ENCODE measurements at regions not wholly inside any gene's neighbourhood (a gene's known extent, or its start where the extent isn't known, plus 50 kb on each side); places are given as distances from the start of the nearest gene placed in this dataset.
"Not testable (repeated sequence)": the region's sequence is repeated elsewhere in the genome, so short reads cannot be mapped to it uniquely, and the experiment has no call there.

DNA sequence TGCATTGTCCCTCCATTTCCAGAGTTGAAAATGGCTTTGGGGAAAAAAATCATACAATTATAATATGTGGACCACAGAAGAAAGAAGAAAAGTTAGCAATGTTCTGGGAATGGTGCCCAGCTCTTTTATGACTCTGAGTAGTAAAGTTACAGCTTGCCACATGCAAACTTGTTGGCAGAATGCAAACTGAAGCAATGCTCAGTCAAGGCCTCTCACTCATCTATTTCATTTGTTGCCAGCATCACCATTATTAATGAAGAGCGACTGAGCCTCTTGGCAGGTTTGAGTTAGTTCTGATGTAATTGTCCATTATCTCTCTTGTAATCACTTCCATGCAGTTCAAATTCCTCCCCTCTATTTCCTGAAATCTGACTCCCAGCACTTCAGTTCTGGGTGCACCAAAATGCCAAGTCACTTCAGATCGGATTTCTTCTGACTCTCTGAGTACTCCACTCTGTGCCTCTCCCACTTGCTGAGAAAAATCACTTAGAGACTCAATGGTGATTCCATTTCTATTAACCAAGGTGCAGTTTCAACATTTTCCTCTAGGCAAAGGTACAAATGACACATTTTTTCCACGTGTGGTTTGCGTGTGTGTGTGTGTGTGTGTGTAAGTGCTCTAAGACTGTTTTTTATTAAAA lies 154.4 kb upstream of the STMND1 start:
- no peak for DNase-seq

DNA sequence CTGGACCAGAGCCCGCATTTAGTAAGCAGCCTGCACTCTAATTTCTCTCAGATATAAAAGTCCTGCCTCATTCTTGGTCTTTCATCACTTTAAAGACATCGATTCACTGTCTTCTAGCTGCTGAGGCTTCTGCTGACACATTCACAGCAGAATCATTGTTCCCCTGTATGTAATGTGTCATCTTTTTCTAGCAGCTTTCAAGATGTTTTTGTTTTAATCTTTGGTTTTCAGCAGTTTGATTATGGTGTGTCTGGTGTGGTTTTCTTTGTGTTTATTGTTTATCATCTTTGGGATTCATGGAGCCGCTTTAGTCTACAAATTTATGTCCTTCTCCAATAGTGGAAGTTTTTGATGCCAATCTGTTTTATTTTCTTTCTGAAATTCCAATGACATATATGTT lies 157.3 kb upstream of the STMND1 start:
- no peak for DNase-seq

DNA sequence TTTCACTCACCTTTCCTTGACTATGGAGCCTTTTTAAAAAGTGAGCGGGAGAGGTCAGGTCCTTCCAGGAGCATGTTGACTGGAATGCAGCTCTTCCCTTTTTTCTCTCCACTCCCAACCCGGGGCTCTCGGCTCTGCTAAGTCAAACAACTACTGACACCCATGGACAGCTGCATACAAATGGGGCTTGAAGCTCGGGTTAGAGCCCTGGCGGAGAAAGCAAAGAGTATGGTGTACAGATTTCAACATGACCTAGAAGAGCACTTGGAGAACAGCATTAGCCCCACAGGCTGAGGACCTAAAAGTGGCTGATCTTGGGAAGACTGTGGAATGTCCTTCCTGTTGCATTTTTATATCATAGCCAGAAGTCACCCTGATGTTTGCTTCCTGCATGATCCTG lies 162.0 kb upstream of the STMND1 start:
- no peak for DNase-seq

DNA sequence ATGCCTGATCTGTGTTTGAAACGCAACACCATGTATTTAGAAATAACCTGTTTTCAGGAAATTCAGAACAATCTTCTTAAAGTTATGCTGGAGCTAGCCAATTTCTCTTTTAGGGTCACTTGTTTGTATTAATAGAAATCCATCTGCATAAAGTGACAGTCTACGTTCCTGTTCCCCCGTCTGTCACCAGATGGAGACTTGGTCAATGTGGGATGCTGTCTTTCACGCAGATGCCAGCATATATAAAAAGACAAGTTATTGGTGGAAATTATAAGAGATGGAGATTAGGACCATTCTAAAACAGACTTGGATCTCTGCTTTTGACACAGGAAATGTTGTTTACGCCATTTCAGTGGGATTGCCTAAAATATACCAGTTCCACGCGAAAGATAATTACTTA lies 162.5 kb upstream of the STMND1 start:
- no peak for DNase-seq

DNA sequence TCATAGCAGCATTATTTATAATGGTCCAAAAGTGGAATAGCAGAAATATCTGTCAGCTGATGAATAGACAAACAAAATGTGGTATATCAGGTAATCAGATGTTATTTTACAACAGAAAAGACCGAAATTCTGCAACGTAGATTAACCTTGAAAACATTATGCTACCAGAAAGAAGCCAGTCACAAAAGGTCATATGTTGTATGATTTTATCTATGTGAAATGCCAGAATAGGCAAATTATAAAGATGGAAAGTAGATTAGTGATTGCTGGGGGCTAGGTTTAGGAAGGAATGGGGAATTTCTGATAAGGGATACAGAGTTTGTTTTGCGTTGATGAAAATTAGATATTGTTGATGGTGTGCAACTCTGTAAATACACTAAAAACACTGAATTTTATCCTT lies 165.0 kb upstream of the STMND1 start:
- DNase-seq = no peak

DNA sequence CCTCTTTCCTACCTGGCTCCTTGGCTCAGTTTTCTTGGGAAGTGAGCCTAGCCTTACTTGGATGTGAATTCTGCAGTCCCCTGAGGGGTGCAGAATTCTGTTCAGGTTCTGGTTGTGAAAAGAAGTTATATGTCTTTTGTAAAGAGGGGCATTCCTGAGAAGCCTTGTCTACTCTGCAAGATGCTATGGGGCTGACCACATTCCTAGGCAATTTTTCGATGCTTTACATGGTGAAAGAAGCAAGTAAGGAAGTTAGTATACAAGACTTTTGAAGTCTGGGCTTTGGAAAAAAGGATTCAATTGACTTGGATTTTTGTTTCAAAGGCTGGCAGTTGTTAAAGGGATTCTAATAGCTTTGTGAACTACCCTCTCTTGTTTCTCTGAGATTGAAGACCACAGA lies 167.9 kb upstream of the STMND1 start:
- DNase-seq = no peak

DNA sequence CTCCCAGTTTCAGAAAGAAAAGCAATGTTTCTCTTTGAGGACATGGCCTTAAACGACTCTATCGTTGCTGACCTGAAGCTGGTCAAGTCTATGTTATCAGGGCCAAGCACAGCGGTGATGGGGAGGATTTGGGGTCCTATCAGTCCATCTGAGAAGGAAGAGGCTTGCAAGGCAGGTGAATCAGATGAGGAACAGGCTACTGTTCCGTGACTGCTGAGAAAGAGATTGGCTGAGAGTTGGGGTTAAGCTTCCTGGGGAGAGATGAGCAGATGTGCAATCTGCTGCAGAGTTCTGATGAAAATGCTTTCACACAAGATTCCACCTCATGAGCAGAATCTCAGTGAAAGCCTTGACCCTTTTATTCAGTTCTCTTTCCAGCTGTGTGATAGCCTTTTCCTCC lies 168.3 kb upstream of the STMND1 start:
- no peak for DNase-seq

DNA sequence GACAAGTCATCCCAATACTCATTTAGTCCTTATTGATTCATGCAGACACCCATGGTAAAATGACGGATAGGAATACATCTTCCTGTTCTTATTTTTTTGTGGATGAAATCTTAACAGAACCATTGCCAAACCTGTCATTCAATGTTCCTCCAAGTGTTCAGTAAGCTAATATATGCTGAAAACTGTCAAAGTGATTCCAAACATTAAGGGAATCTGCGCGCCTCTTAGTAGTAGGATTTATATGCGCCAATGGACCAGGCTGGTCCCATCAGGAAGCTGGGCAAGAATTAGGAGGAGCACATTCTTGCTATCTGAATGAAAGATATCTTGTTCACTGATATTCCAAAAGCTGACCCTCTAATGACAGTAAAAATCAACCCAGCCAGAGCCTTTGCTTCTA lies 168.9 kb upstream of the STMND1 start:
- DNase-seq = no peak

DNA sequence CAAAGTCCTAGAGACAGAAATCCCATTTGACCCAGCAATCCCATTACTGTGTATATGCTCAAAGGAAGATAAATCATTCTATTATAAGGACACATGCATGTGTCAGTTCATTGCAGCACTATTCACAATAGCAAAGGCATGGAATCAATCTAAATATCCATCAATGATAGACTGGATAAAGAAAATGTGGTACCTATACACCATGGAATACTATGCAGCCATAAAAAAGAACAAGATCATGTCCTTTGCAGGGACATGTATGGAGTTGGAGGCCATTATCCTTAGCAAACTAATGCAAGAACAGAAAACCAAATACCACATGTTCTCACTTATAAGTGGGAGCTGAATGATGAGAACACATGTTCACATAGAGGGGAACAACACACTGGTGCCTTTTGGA lies 169.8 kb upstream of the ATXN1 start:
- not testable (repeated sequence) for DNase-seq

DNA sequence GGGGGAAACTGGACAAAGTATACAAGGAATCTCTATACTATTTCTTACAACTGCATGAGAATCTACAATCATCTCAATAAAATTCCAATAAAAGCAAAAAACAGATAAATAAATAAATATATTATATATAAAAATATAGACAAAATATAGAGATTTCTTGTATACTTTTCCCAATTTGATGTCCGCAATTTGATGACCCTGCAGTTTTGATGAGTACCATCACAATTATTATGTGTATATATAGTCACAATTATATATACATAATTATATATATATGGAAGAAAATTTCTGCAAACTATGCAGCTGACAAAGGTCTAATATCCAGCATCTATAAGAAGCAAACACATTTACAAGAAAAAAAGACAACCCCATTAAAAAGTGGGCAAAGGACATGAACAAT lies 169.2 kb upstream of the ATXN1 start:
- DNase-seq = no peak

DNA sequence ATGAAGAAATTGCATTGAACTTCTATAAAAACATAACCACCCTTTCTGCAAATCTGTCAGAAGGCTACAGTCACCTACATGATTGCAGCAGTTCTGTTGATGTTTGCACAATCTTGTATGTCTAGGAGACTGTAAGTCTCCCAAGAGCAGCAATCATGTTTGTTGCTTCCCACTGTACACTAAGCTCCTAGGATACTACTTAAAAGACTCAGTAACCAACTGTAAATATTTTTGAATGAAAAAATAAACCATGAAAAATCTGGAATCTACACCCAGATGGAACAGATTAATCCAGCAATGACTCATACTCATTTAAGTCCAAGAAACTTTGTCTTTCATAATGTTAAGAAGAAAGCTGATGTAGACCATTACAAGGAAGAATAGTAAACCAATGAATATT lies 168.5 kb upstream of the ATXN1 start:
- DNase-seq = no peak

DNA sequence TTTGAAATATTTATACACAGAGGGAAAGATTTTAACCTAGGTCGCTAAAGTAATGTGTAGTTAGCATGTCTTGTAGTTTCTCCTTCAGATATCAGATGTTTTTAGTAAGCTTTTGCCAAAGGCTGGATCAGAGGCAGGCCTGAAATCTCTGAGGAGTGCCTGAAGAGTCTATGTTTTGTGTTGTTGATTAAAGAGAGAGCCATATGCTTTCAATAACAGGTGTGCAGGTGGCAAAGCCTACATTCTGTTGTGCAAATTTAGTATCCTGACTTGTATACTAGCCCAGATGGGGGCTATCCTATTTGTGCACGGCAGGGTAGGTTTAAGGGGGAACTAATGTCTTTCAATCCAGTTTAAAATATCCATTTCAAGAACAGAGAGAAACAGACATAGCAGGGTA lies 167.1 kb upstream of the ATXN1 start:
- DNase-seq = no peak

DNA sequence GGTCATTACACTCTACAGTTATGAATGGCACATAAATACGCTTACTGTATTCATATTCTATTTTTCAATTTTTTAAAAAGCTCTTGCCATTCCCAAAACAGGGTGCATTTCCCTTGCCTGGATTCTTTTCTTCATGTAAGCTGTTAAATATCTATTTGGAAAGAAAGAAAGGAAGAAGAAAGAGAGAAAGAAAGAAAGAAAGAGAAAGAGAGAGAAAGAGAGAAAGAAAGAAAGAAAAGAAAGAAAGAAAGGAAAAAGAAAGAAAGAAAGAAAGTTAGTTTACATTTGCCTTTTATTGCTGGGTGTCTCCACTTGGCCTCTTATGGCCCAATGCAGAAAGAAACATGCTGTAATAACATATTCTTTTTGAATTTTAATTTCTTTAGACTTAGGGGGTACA lies 165.9 kb upstream of the ATXN1 start:
- no peak for DNase-seq

DNA sequence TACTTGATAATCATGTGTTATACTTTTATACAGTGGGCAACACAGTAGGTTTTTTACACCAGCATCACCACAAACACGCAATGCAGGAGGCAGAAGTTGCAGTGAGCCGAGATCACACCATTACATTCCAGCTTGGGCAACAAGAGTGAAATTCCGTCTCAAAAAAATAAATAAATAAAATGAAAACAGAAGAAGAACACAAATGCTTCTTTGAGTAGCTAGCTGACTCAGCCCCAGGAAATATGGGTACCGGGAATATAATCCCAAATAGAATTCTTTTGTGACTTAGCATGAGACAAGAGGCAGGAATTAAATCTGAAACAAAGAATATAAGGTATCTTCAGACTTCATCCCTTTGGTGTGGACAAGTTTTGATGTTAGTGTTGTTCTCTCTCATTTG lies 164.2 kb upstream of the ATXN1 start:
- no peak for DNase-seq

DNA sequence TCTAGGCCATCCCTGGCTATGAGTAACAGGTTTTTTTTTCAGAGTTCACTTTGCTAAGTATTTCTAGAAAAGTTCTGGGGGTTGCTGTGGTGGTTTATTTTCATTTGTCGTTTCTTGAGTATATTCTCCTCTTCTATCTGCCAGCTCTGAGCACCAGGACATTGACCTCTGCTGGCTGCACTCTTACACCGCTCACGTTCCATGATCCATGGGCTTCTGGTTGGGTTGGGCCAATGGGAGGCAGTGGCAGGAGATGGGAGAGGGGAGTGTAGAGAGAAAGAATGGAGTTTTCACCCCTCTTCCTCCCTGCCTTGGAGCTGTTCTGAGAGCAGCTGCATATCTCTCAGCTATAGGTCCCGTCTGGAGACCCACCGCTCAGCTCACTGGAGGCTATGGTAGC lies 161.0 kb upstream of the ATXN1 start:
- DNase-seq = no peak

DNA sequence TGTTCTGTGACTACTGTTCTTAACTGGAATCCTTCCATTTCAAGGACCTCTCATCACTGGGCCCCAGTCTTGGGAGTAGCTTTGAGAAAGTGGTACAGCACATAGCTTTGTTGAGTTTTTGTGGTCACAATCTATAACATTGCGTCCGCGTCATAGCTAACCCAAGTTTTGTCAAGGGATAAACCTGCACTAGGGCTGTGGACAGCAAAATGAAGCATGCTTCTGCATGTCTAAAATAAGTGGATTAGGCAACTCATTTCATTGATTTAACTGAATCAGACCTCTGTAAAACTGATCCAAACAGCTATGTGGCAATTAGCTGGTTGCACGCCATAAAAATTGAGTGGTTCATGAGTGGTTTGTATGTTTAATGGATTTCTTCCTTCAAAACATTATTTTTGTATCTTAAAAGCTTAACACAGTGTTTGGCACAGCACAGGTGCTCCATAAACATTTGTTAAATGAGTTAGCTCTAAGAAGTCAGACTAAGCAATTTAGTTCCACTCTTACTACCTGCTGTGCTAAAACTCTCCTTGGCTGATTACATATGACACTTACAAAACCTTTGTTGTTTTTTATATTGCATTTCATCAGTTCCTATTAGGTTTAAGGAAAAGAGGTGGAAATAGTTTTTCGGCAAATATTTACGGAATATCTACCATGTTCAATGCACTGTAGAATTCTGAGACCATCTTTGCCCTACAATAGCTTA lies 160.3 kb upstream of the ATXN1 start:
- DNase-seq = no peak

DNA sequence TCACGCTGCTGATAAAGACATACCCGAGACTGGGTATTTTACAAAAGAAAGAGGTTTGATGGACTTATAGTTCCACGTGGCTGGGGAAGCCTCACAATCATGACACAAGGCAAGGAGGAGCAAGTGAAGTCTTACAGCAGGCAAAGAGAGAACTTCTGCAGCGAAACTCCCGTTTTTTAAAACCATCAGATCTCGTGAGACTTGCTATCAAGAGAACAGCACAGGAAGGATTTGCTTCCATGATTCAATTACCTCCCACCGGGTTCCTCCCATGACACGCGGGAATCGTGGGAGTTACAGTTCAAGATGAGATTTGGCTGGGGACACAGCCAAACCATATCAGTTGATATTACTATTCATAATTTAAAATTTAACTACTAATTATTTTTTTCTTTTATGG lies 157.3 kb upstream of the ATXN1 start:
- DNase-seq = no peak

DNA sequence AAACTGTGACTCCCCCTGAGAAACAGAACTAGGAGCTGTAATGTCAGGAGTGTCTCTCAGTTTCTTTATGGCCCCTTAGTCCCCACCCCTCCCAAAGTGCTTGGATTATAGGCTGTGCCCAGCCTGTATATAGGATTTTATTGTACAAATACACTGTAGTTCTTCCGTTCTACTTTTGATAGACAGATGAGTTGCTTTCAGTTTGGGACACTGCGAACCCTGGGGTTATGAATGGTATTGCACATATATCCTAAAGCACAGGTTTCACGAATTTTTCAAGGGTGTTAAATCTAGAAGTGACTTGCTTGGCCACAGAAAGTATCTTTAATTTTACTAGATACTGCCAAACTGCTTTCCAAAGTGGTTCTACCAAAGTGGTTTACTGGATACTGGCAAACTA lies 152.9 kb upstream of the ATXN1 start:
- DNase-seq = no peak

DNA sequence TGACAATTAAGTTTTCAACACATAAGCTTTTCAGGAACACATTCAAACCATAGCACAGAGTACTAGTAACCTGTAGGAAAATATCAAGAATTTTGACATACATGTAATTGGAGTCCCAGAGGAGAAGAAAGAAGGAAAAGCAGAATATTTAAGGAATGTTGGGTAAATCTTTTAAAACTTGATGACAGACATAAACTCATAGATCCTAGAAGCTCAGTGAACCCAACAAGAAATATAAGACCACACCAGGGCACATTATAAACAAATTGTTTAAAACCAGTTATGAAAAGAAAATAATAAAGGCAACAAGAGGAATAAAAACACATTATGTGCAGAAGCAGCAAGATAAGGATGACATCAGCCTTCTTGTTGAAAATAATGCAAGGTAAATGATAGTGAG lies 151.5 kb upstream of the ATXN1 start:
- no peak for DNase-seq

DNA sequence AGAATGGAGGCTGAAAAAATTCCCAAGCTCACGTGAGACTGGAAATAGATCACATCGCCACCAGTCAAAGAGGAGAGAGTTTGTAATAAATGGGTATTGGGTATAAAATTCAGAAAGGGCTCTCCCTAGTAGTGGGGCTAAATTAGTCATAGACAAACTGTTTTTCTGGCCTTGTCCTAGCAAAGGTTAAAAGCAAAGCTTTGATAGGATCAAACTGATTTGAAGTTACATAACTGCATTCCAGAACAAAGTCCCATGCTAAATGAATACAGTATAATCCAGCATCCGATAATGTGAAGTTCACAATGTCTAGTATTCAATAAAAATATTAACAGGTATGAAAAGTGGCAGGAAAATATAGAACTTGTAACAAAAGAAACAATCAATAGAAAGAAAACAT lies 149.8 kb upstream of the ATXN1 start:
- no peak for DNase-seq

DNA sequence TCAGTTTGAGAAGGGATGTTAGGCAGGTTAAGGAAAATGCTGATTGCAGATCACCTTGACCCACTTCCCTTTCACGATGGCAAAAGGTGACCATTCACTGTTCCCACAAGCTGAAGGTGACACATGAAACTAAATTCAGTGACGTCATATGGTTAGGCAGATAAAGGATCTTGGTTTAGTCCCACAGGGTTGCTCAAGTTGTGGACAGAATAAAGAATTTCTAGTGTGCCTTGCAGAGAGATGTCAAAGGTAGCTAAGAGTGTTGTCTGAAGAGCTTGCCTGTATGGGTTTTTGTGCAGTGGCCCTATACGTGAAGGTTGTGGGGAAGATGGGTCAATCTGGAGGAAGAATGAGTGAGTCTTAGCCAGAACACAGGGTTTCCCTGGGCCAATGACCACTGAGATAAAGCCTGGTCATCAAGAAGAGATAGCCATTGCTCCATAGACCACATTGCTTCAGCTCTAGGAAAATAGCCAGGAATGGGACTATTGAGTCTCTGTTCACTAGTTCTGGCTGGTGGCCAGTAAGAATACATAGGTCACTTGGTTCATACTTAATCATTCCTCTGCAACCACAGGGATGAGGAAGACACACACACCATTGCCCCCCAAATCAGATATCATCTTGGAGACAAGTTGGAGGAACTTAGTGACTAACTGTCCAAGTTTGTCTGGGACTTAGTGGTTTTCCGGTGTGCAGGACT lies 148.5 kb upstream of the ATXN1 start:
- no peak for DNase-seq

DNA sequence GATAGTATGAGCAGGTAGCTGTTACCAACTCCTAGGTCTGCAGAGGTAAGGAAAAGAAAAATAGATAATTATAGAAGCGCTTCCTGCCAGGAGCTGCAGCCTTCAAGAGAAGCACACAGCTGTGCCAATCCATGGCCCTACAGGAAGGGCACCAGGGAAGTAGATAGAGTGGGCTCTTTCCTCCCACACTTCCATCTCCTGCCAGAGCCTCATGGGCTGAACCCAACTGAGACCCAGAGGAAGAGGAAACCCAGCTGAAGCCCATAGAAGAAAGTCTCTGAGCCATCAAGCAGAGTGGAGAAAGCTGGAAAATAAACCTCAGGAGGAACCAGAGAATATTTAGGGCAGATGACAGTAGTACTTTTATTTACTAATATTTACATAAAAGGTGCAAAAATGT lies 146.7 kb upstream of the ATXN1 start:
- no peak for DNase-seq

DNA sequence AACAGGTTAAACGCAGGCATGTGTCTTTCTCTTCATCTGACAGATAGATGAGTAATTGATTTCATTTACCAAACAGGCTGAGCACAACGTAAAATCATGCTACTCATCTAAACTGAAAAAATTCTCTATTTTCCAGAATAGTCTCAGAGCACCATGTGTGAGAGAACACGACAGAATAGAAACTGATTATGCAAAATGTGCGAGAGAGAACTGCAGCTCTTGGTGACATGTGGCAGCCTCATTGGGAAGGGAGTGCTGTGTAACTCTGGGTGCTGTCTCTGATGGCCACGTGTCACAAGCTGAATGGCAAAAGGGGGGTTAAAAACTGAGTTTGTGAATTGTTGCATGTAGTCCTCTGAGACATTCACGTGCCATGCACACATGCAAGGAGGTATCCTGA lies 143.7 kb upstream of the ATXN1 start:
- DNase-seq = no peak

DNA sequence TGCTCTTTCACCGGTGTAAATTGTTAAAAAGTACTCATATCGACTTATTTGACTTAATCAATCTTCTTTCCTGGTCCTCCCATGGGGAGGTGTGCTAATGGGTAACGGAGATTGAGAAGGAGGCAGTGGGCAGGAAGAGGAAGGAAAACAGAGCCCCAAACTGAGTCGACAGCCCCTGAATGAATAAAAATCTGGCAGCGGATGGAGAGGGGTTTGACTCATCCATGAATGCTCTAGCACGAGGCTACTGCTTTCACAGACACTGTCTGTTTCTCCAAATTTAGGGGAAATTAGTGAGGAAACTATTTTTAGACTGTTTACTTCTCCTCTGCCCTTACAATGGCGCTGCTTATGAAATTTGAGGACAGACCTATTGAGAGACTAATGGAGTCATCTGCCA lies 142.2 kb upstream of the ATXN1 start:
- no peak for DNase-seq

DNA sequence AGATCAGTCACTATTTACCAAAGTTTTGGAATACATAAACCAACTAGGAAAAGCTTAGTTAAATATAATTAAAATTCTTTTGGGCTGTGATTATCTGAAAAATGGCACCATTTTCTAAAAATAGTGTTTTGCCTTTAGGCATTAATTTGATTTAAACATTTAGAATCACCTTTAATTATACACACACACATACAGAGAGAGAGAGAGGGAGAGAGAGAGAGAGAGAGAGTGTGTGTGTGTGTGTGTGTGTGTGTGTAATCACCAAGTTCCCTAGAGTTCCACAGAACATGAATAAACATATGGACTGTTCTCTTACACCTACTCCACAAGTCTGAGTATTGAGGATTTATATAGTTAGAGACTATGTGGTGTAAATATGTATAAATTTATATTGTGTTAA lies 141.2 kb upstream of the ATXN1 start:
- no peak for DNase-seq

All from activated CD4-positive, alpha-beta T cell treated with anti-CD3 and anti-CD28 coated beads for 1 hour (primary cell).